C1 segment of cervical spinal cord (tissue), 14 donors: ENCODE measurements at regions not wholly inside any gene's neighbourhood (a gene's known extent, or its start where the extent isn't known, plus 50 kb on each side); places are given as distances from the start of the nearest gene placed in this dataset.

Source experiments
- DNase-seq, 14 donors: peaks; one replicate each; lab custom pipeline; 2025; lab: John Stamatoyannopoulos, UW

- no peak for DNase-seq
Observed at GRCh38 chr6:145292066-145292465, 443.3 kb downstream of the EPM2A start.

GRCh38 chr6:145294942-145295341 lies 440.4 kb downstream of the EPM2A start:
- DNase-seq: no peak

DNA sequence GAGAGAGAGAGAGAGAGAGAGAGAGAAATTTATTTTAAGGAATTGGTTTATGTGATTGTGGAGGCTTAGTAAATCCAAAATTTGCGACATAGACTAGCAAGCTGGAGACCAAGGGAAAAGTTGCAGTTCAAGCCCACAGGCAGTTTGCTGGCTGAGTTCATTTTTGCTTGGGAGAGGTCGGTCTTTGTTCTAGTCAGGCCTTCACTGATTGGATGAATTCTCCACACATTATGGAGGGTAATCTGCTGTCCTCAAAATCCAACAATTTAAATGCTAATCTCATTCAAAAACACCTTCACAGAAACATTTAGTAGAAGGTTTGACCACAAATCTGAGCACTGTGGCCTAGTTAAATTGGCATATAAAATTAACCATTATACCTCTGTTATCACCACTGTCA lies 439.6 kb downstream of the EPM2A start:
- DNase-seq: no peak

DNA sequence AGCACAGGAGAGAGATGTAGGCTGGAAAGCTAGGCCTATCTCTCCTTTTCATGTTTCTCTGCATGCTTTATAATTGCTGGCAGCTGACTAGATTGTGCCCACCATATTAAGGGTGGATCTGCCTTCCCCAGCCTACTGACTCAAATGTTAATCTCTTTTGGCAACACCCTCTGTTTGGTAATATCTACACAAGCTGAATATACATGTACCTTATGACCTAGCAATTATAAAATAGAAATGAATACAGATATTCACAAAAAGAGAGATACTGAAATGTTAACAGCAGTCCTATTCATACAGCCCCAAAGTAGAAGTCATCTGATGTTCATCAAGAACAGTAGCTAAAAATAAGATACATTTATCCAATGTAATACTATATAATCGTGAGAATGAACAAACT lies 429.6 kb downstream of the EPM2A start:
- no peak for DNase-seq

DNA sequence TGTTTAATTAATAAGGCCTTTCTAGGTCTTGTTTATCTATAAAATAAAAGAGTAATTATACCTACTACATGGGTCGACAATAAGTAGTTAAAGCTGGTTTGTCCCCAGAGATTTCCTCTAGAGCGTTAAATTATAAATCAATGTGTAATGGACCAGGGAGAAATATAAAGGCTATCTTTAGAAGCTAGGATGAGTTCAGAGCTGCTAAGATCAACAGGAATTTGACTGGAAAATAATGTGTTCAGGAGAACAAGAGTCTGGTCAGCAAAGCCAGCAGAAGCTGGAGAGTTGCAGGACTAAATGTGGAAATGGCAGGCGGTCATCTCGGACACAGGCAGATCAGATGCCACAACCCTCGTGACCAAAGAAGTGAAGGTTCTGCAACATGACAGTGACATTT lies 428.8 kb downstream of the EPM2A start:
- no peak for DNase-seq

- no peak for DNase-seq
Observed at GRCh38 chr6:145309842-145310535, 425.3 kb downstream of the EPM2A start.

GRCh38 chr6:145312481-145312880 lies 422.8 kb downstream of the EPM2A start:
- no peak for DNase-seq

DNA sequence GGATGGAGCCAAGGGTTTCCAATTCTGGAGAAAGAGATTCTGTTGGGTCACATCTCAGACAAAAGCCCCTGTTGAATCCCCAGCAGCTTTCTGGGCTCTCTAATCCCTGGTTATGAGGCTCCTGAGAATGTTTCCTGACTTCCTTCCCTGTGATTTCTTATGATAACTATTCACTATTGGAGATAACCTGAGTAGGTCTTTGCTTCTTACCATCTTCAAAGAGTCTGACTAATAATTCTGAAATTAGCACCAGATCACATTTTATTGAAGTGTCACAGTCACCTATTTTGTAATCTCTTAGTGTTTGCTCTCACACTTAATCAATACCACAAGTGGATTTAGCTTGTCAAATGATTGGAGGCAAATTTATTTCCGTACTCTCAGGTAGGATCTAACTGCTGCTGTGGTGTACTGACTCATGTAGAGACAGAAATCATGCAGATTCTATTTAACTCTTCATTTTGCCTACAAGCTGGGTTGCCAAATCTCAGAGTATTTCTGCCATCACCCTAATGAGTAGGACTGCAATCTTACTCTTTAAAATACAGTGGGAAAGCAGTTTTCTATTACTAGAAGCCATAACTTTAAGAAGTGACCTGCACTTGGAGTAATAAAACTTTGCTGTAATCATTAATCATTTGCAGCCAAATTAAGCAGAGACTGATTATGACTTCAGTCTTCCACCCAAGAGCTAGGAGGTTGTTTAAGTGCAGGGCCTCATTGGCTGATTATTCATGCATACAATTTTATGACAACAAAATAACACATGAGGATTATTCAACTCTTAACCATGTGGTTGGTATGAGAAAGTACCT lies 422.1 kb downstream of the EPM2A start:
- no peak for DNase-seq

DNA sequence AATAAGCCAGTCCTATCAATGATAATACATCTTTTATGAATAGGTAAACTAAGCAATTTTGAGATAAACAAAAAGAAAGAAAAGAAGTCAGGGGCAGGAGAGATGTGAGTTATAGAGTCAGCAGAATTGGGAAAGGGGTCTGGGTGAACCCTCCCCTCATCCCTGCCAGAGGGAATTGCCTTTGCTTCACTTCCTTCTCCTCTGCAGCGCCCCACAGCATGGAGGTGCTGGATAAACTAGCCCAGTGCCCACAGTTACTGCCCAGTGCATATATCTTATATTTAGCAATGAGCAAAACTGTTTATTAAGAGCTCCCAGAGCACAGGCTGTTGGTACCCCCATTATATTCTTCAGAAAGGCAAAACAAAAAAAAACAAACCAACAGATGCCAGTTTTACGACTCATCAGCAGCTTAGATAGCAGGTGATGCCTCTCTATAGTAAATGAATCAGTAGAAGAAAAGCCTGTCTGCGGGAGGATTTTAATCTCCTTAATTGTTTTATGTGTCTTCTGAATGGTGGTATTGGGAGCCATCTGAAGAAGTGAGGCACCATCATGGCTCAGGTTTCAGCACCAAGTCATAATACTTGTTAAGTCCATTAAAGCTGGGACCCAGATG lies 419.2 kb downstream of the EPM2A start:
- DNase-seq: no peak

- no peak for DNase-seq
Observed at GRCh38 chr6:145318952-145319351, 416.4 kb downstream of the EPM2A start.

DNA sequence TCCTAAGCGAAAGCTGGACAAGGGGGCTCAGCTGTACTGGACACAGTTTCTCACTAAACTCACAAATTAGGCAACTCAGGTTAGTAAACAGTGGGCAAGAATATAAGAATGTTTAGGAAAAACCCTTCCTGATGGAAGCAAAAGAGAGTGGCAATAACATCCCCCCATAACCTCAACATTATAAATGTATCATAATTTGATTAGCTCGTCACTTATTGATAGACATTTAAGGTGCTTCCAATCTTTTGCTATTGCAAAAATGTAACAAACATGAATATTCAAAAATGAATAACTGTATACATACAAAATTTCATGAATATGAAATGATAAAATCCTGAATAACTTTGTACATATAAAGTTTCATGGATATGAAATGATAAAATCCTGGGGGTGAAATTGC lies 415.7 kb downstream of the EPM2A start:
- no peak for DNase-seq

GRCh38 chr6:145323646-145324045 lies 411.7 kb downstream of the EPM2A start:
- no peak for DNase-seq

- no peak for DNase-seq
Observed at GRCh38 chr6:145327586-145327985, 407.7 kb downstream of the EPM2A start.

GRCh38 chr6:145329257-145329656 lies 406.1 kb downstream of the EPM2A start:
- no peak for DNase-seq

GRCh38 chr6:145331066-145331465 lies 404.3 kb downstream of the EPM2A start:
- DNase-seq: no peak

- no peak for DNase-seq
Observed at GRCh38 chr6:145332011-145332410, 403.3 kb downstream of the EPM2A start.

DNA sequence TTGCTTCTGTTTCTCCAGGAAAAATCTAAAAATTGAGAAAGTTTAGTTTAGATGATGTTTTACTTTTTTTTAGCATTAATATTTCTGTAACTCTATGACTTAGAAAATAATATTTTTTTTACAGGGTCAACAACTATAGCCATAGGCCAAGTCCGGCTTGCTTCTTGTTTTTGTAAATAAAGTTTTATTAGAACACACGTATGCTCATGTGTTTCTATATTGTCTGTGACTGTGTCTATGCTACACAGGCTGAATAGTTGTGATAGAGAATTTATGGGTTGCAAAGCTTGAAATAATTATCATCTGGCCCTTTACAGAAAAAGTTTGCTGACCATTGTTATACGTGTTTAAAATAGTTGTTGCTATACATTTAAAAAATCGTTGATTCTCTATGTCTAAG lies 399.2 kb downstream of the EPM2A start:
- no peak for DNase-seq

- no peak for DNase-seq
Observed at GRCh38 chr6:145339089-145339488, 396.2 kb downstream of the EPM2A start.

DNA sequence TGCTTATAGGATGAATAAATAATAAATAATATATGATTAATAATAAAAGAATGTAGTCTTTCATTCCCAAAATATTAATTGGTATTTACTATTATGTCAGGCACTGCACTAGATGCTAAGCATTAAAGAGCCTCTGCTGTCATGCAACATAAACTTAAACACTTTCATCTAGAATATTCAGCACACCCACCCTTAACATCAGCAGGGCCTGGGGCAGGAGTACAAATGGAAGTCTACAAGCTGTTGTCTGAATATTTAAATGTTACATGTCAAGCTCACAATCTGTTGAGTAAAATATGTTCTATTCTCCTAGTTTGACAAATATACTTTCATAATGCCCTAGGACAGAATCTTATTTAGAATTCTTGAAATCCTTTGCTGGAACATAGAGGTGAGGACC lies 395.1 kb downstream of the EPM2A start:
- DNase-seq: no peak

- no peak for DNase-seq
Observed at GRCh38 chr6:145345094-145345493, 390.2 kb downstream of the EPM2A start.

GRCh38 chr6:145347216-145347615 lies 388.1 kb downstream of the EPM2A start:
- DNase-seq: no peak

GRCh38 chr6:145349950-145350510 lies 385.3 kb downstream of the EPM2A start:
- no peak for DNase-seq
